GM20000 (cell line): ENCODE measurements at regions not wholly inside any gene's neighbourhood (a gene's known extent, or its start where the extent isn't known, plus 50 kb on each side); places are given as distances from the start of the nearest gene placed in this dataset.

Experiments
- DNase-seq: peaks from one replicate; pipeline ENCODE4 v3.0.0; 2012; ENCODE audit warnings: low spot score
- CTCF ChIP-seq: IDR thresholded peaks from 2 replicates; pipeline ENCODE4 v1.5.1; 2012; ENCODE audit warnings: mild to moderate bottlenecking, control low read depth; ENCODE audit errors: extremely low read depth, missing control alignments

- no peak for TF ChIP-seq CTCF
Measured at GRCh38 chr9:88796947-88797346, 194.3 kb upstream of the S1PR3 start.

DNA sequence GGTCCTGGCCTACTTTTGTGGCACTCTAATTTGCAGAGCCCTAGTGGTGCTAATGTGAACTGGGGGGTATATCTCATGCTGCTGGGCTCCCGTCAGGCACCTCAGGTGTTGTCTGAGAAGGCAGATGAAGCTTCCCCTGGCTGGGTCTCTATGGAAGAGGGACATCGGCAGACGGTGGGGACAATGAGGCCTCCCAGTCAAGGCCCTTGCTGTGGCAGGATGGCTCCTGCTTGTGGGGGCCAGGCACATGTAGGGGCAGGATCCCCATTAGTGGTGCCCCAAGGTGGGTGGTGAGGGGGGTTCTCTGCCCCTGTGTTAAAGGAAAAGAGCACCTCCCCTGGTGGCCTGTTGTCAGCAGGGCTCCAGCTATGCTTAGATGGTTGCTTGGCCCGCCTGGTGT, 192.8 kb upstream of the S1PR3 start:
- no peak for DNase-seq
- no peak for TF ChIP-seq CTCF

More at GRCh38 chr9:88796947-88797346, 194.3 kb upstream of the S1PR3 start:
- no peak for DNase-seq

DNA sequence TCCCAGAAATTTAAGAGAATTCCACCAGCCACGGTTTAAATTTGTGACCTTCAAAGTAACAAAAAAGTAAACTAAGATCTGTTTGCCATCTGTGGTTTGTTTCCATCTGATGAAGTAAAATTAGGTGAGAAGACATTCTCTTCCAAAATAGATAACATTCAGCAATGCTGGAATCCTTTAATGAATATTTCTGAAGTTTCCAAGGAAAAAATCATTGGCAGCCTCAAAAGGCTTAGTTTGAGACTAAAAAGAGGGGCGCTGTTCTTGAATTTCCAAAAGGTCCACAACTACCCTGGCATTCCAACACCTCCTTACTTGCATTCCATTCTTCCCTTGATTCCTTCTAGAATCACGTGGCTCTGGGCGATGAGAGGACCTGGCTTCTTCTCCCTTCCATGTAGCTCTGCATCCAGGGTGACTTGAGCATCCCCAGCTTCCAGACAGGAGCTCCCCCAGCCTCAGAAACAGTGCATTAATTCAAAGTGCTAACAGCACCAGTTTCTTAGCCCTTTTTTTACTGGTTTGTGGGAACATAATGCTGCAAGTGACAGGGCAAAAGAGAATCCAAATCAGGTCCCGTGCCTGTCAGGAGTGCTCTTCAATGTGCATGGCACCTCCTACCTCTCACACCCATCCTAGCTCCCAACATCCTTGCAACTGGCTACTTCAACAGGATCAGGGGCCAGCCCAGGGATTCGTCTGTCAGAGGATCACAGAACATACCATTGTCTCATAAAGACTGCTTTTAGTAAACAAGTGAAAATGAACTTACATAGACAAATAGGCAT, 191.5 kb upstream of the S1PR3 start:
- TF ChIP-seq CTCF: no peak
- DNase-seq: no peak

DNA sequence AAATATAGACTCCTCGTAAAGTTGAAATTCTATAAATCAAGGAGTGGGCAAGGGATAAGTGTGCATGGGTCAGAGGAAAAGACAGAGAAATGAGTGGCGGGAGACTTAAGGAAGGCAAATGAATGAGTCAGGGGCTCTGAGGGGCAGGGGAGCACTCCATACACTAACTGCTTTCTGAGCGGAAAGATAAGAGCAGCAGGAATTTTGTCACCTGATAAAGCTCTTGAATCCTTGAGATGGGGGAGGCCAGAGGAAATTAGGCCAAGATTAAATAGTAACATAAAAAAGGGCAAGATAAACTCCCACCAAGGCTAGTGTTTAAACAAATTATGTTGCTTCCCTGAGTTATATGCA, 191.0 kb upstream of the S1PR3 start:
- DNase-seq: no peak
- no peak for TF ChIP-seq CTCF

DNA sequence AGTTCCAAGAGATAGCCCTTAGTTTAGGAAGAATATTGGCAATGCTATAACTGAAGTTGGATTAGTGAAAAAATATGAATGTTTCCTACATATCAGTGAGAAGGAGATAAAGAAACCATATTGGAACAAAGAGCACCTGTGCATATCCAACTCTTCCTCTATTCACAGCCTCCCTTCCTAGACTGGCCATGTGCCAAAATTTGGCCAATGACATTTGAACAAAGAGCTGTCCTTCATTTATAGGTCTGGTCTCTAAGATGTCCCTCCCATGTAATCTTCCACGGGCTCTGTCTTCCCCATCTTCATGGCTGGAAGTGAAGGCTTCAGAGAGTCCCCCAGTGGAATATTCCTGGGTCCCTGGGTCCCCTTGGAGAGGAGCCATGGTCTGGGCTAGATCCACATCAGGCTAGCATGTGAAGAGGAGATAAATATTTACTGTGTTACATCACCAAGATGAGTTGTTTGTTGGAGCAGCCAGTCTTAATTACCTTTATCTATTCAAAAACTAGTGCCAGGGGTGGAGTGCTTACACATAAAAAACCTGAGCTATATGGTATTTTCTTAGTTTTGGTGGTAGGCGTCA, 190.0 kb upstream of the S1PR3 start:
- DNase-seq: no peak
- no peak for TF ChIP-seq CTCF

GRCh38 chr9:88802533-88802932, 188.7 kb upstream of the S1PR3 start:
- no peak for TF ChIP-seq CTCF
- no peak for DNase-seq

DNA sequence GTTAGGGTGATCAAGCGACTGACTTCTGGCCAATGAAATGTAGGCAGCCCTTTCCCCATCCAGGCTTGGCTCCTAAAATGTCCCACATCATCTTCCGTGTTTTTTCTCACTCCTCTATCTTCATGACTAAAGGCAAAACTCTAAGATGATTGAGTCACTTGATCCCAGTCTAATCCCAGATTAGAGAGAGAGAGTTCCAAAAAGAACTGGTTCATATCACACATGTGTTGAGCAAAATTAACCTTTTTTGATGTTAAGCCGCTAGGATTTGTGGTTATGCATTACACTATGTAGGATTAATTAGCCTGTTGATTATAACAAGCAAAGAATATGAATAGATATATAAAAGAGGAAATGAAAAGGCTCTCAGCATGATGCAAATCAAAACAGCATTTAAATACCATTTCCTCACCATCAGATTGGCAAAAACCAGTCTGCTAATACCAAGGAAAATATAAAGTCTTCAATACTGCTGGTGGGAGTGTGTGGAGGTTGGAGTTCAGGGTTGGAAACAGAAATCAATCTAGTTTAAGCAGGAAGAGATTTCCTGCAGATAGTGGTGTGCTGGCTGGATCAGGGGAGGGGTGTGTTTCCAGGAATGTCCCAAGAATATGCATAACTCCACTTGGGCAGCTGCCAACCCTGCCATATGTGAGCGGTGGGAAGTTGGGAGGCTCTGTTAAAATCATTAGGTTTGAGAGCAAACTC, 187.6 kb upstream of the S1PR3 start:
- no peak for TF ChIP-seq CTCF
- no peak for DNase-seq
